ENCODE measurements at regions not wholly inside any gene's neighbourhood (a gene's known extent, or its start where the extent isn't known, plus 50 kb on each side); places are given as distances from the start of the nearest gene placed in this dataset.

- no peak for DNase-seq
These were observed 151.6 kb downstream of the ZIC5 start for GRCh38 chr13:99819967-99820366.

- no peak for DNase-seq
These were observed 155.2 kb downstream of the ZIC5 start for GRCh38 chr13:99816321-99816720.

GRCh38 chr13:99813336-99814095 lies 158.1 kb downstream of the ZIC5 start:
- DNase-seq = no peak

- peak; percentile 42 for DNase-seq
These were observed 158.9 kb downstream of the ZIC5 start for GRCh38 chr13:99812625-99813024.

GRCh38 chr13:99811067-99811700 lies 160.4 kb downstream of the ZIC5 start:
- peak; percentile 26 for DNase-seq

- no peak for DNase-seq
These were observed 161.6 kb downstream of the ZIC5 start for GRCh38 chr13:99809926-99810325.

GRCh38 chr13:99809496-99809895 lies 162.1 kb downstream of the ZIC5 start:
- DNase-seq = no peak

GRCh38 chr13:99808786-99809185 lies 162.8 kb downstream of the ZIC5 start:
- no peak for DNase-seq

- DNase-seq = no peak
These were observed 164.9 kb downstream of the ZIC5 start for GRCh38 chr13:99806671-99807070.

- no peak for DNase-seq
These were observed 166.2 kb downstream of the ZIC5 start for GRCh38 chr13:99805361-99805760.

- DNase-seq = no peak
These were observed 168.4 kb downstream of the ZIC5 start for GRCh38 chr13:99803141-99803540.

- DNase-seq = no peak
These were observed 169.2 kb downstream of the ZIC5 start for GRCh38 chr13:99802416-99802815.

GRCh38 chr13:99800951-99801350 lies 170.6 kb downstream of the ZIC5 start:
- no peak for DNase-seq

GRCh38 chr13:99800011-99800410 lies 171.6 kb downstream of the ZIC5 start:
- DNase-seq = no peak

- no peak for DNase-seq
These were observed 172.8 kb downstream of the ZIC5 start for GRCh38 chr13:99798756-99799155.

GRCh38 chr13:99797691-99798090 lies 173.9 kb downstream of the ZIC5 start:
- no peak for DNase-seq

GRCh38 chr13:99796175-99796819 lies 175.3 kb downstream of the ZIC5 start:
- DNase-seq = no peak

- DNase-seq = no peak
These were observed 179.3 kb downstream of the ZIC5 start for GRCh38 chr13:99792079-99792921.

GRCh38 chr13:99782669-99783068 lies 188.9 kb downstream of the ZIC5 start:
- DNase-seq = no peak

GRCh38 chr13:99778500-99778899 lies 193.1 kb downstream of the ZIC5 start:
- DNase-seq = no peak

GRCh38 chr13:99777873-99778272 lies 193.7 kb downstream of the ZIC5 start:
- DNase-seq = no peak

- no peak for DNase-seq
These were observed 196.9 kb downstream of the ZIC5 start for GRCh38 chr13:99774644-99775043.

GRCh38 chr13:99768986-99769385 lies 202.6 kb downstream of the ZIC5 start:
- DNase-seq = no peak

Measured in NCI-H446 treated with DMSO at 0.1 percent for 48 hours (cell line).